HG03558 (cell line): ENCODE measurements at regions not wholly inside any gene's neighbourhood (a gene's known extent, or its start where the extent isn't known, plus 50 kb on each side); places are given as distances from the start of the nearest gene placed in this dataset.
"Not testable (repeated sequence)": the region's sequence is repeated elsewhere in the genome, so short reads cannot be mapped to it uniquely, and the experiment has no call there.

ENCODE experiments used
- ATAC-seq: cut with Tn5 transposase; IDR thresholded peaks from one replicate; pipeline ENCODE4 v1.9.1; 2021; ENCODE audit warnings: moderate number of reproducible peaks; ENCODE audit not compliant: unreplicated experiment; ENCODE audit errors: extremely low read depth

GRCh38 chr9:82805027-82805426, 257.9 kb downstream of the RASEF start:
- no peak for ATAC-seq

GRCh38 chr9:82808478-82808877, 254.5 kb downstream of the RASEF start:
- ATAC-seq, result no peak

GRCh38 chr9:82810915-82811314, 252.0 kb downstream of the RASEF start:
- ATAC-seq, result no peak

GRCh38 chr9:82819260-82819659, 243.7 kb downstream of the RASEF start:
- ATAC-seq, result no peak

- ATAC-seq, result no peak
These were observed 242.8 kb downstream of the RASEF start for GRCh38 chr9:82820186-82820585.

GRCh38 chr9:82829818-82830217, 233.1 kb downstream of the RASEF start:
- ATAC-seq, result no peak

- no peak for ATAC-seq
These were observed 197.4 kb downstream of the RASEF start for GRCh38 chr9:82865524-82865923.

GRCh38 chr9:82880336-82881050, 182.4 kb downstream of the RASEF start:
- no peak for ATAC-seq

- ATAC-seq, result no peak
These were observed 180.8 kb downstream of the RASEF start for GRCh38 chr9:82882138-82882537.

GRCh38 chr9:82882748-82883147, 180.2 kb downstream of the RASEF start:
- no peak for ATAC-seq

GRCh38 chr9:82883436-82883835, 179.5 kb downstream of the RASEF start:
- ATAC-seq, result no peak

- ATAC-seq, result not testable (repeated sequence)
These were observed 179.0 kb downstream of the RASEF start for GRCh38 chr9:82883974-82884373.

- ATAC-seq, result no peak
These were observed 172.5 kb downstream of the RASEF start for GRCh38 chr9:82890401-82890800.

- no peak for ATAC-seq
These were observed 172.1 kb downstream of the RASEF start for GRCh38 chr9:82890865-82891264.

GRCh38 chr9:82891321-82891720, 171.6 kb downstream of the RASEF start:
- no peak for ATAC-seq

- ATAC-seq, result no peak
These were observed 169.4 kb downstream of the RASEF start for GRCh38 chr9:82893549-82893948.

GRCh38 chr9:82894548-82894947, 168.4 kb downstream of the RASEF start:
- no peak for ATAC-seq

GRCh38 chr9:82894961-82895821, 167.8 kb downstream of the RASEF start:
- no peak for ATAC-seq

GRCh38 chr9:82895822-82896110, 167.2 kb downstream of the RASEF start:
- ATAC-seq, result no peak

GRCh38 chr9:82903503-82903902, 159.4 kb downstream of the RASEF start:
- no peak for ATAC-seq

GRCh38 chr9:82911996-82912395, 150.9 kb downstream of the RASEF start:
- no peak for ATAC-seq

- no peak for ATAC-seq
These were observed 150.3 kb downstream of the RASEF start for GRCh38 chr9:82912645-82913044.
